SH-SY5Y (cell line): ENCODE measurements at regions not wholly inside any gene's neighbourhood (a gene's known extent, or its start where the extent isn't known, plus 50 kb on each side); places are given as distances from the start of the nearest gene placed in this dataset.

Experiments
- GATA2 ChIP-seq: IDR thresholded peaks from 2 replicates; pipeline ENCODE4 v1.6.1; 2011; ENCODE audit warnings: mild to moderate bottlenecking, low read depth, low read length
- GATA3 ChIP-seq: IDR thresholded peaks from 2 replicates; pipeline ENCODE4 v1.6.1; 2011; ENCODE audit warnings: low read depth, mild to moderate bottlenecking, low read length, moderate library complexity

- TF ChIP-seq GATA2 (no peak), GATA3 (no peak)
Measured at GRCh38 chr12:124713436-124714082, 146.1 kb upstream of the NCOR2 start.
